K562 (cell line): ENCODE measurements at regions not wholly inside any gene's neighbourhood (a gene's known extent, or its start where the extent isn't known, plus 50 kb on each side); places are given as distances from the start of the nearest gene placed in this dataset.

ENCODE experiments used
- ATAC-seq: fragments of 200-7000 bp; cut with Tn5 transposase; 3 replicates; pipeline ENCODE4 v1.9.1; 2020; ENCODE audit warnings: moderate library complexity
- BruUV-seq: library from RNA; stranded (reverse); fragments of 400-500 nt; replicated peaks from 2 replicates; lab custom pipeline; 2021; lab: Mats Ljungman, UMichigan
- CTCF ChIA-PET: fragments of 300-600 bp; formaldehyde crosslinking; extraction: SDS; loops from one replicate; lab custom pipeline; 2021; ENCODE audit warnings: low intra/inter-chr PET ratio; lab: Yijun Ruan, JAX
- POLR2A ChIA-PET: fragments of 300-600, 350-650 bp; sonication (Branson Sonifier 250); formaldehyde crosslinking; extraction: SDS; loops from one replicate; lab custom pipeline; 2021; ENCODE audit warnings: antibody characterized with exemption, inconsistent platforms; lab: Yijun Ruan, JAX
- DNase-seq, 4 experiments: peaks; one replicate each; pipeline versions ENCODE4 v3.0.0 to v3.0.0-alpha.2; 2011 to 2018; ENCODE audit warnings: low spot score in 3 of 4, mixed read lengths in 3 of 4; ENCODE audit errors: extremely low read depth in 1 of 4
- FAIRE-seq: peaks from 2 replicates; lab custom pipeline; 2011; peaks lifted over from hg19 to GRCh38; lab: Jason Lieb, UNC
- H2AFZ ChIP-seq: 2 replicates; pipeline ENCODE4 v1.6.0; 2011; ENCODE audit warnings: low read depth, low read length, control low read depth, inconsistent platforms
- H3K27ac ChIP-seq: fragments of 200-600 bp; 3 replicates; pipeline ENCODE4 v1.8.0; 2011; ENCODE audit warnings: low read depth, mild to moderate bottlenecking, control low read depth, inconsistent platforms, low read length, moderate library complexity, mixed read lengths; ENCODE audit errors: extremely low read depth
- H3K27me3 ChIP-seq, 2 experiments: fragments of 300-600 bp in 1 of 2; 2 replicates in 1 of 2; 3 replicates in 1 of 2; pipeline versions ENCODE4 v1.6.0 to v1.8.0; 2011; ENCODE audit warnings: inconsistent platforms in 2 of 2, low read length in 2 of 2, mild to moderate bottlenecking in 1 of 2, mixed read lengths in 1 of 2, moderate library complexity in 1 of 2; ENCODE audit not compliant: control insufficient read depth in 2 of 2, insufficient read depth in 2 of 2
- H3K36me3 ChIP-seq: fragments of 300-600 bp; 3 replicates; pipeline ENCODE4 v1.8.0; 2011; ENCODE audit warnings: mild to moderate bottlenecking, low read length, inconsistent platforms; ENCODE audit not compliant: control insufficient read depth, insufficient read depth
- H3K4me1 ChIP-seq, 2 experiments: fragments of 200-600 bp in 1 of 2; replicated peaks in 1 of 2; 2 replicates in 1 of 2; 3 replicates in 1 of 2; pipeline versions ENCODE4 v1.5.1 to v1.8.0; 2011; ENCODE audit warnings: inconsistent platforms in 2 of 2, low read length in 2 of 2, mild to moderate bottlenecking in 1 of 2, mixed read lengths in 1 of 2, moderate library complexity in 1 of 2; ENCODE audit not compliant: control insufficient read depth in 2 of 2, insufficient read depth in 2 of 2
- H3K4me2 ChIP-seq: 2 replicates; pipeline ENCODE4 v1.6.1; 2011; ENCODE audit warnings: low read length, control low read depth, inconsistent platforms, mixed read lengths; ENCODE audit not compliant: insufficient read depth
- H3K4me3 ChIP-seq: fragments of 200-600 bp; sonication (generic), shearing (Covaris generic); 2 replicates; pipeline ENCODE4 v1.5.1; 2016; ENCODE audit warnings: control low read depth, inconsistent platforms
- H3K79me2 ChIP-seq: fragments of 200-600 bp; 3 replicates; pipeline ENCODE4 v1.8.0; 2011; ENCODE audit warnings: low read length, inconsistent platforms; ENCODE audit not compliant: control insufficient read depth, insufficient read depth
- H3K9ac ChIP-seq, 2 experiments: 2 replicates each; pipeline versions ENCODE4 v1.6.0 to v1.6.1; 2011; ENCODE audit warnings: low read depth in 2 of 2, low read length in 2 of 2, control low read depth in 1 of 2, inconsistent platforms in 1 of 2, mild to moderate bottlenecking in 1 of 2, mixed read lengths in 1 of 2; ENCODE audit not compliant: insufficient read depth in 1 of 2
- H3K9me1 ChIP-seq: one replicate; pipeline ENCODE4 v1.6.0; 2011; ENCODE audit warnings: inconsistent platforms, mild to moderate bottlenecking, low read length, moderate library complexity; ENCODE audit not compliant: control insufficient read depth, insufficient read depth
- H3K9me3 ChIP-seq: replicated peaks from 2 replicates; pipeline ENCODE4 v1.5.1; 2011; ENCODE audit warnings: low read depth, low read length, inconsistent platforms; ENCODE audit not compliant: control insufficient read depth, insufficient read depth
- H4K20me1 ChIP-seq: replicated peaks from 2 replicates; pipeline ENCODE4 v1.6.1; 2011; ENCODE audit warnings: low read length, inconsistent platforms, mixed read lengths; ENCODE audit not compliant: control insufficient read depth, insufficient read depth
- C11orf30 ChIP-seq: fragments of 450-650 bp; IDR thresholded peaks from 2 replicates; pipeline ENCODE4 v1.6.1; 2016; ENCODE audit warnings: low read depth, mild to moderate bottlenecking
- CBFA2T2 ChIP-seq: fragments of 450-650 bp; conservative IDR thresholded peaks from 2 replicates; pipeline ENCODE4 v1.6.1; 2017; ENCODE audit warnings: mild to moderate bottlenecking
- GTF2F1 ChIP-seq: IDR thresholded peaks from 2 replicates; pipeline ENCODE4 v1.6.1; 2011; ENCODE audit warnings: low read depth, low read length, improper control_type of control experiment
- HINFP ChIP-seq: fragments of 450-650 bp; conservative IDR thresholded peaks from 2 replicates; pipeline ENCODE4 v1.6.1; 2016; ENCODE audit warnings: missing genetic modification characterization, low read depth, mild to moderate bottlenecking, control low read depth, missing compliant biosample characterization
- MAFG ChIP-seq: fragments of 450-650 bp; conservative IDR thresholded peaks from 2 replicates; pipeline ENCODE4 v1.6.1; 2016; ENCODE audit warnings: missing genetic modification characterization, missing compliant biosample characterization
- ZNF316 ChIP-seq: fragments of 450-650 bp; IDR thresholded peaks from 2 replicates; pipeline ENCODE4 v1.6.1; 2016
- ZNF407 ChIP-seq: fragments of 450-650 bp; IDR thresholded peaks from 2 replicates; pipeline ENCODE4 v1.6.1; 2016; ENCODE audit warnings: low read depth
- WGBS: fragments of 100-300 bp; shearing (Covaris generic); methylation state at CpG from one replicate; pipeline ENCODE4 v1.1.6; 2016; ENCODE audit warnings: low coverage, mixed read lengths; ENCODE audit not compliant: insufficient coverage; ENCODE audit errors: missing lambda C conversion rate; 5-methylcytosine and 5-hydroxymethylcytosine counted together
- in situ Hi-C: fragments of 300-500 bp; cut with MboI; formaldehyde crosslinking; loops from 4 replicates; pipeline ENCODE4 v1.15.0; 2018; ENCODE audit warnings: inconsistent platforms, mixed read lengths
- intact Hi-C: fragments of 100-400 bp; cut with micrococcal nuclease; formaldehyde crosslinking; loops from 2 replicates; pipeline ENCODE4 v1.14.2; 2022

- Histone ChIP-seq H3K79me2 (no peaks in the 10 kb centered on the region), H3K9me3 (no peaks in the 10 kb centered on the region), H3K4me2 (no peak overlapping the region), H3K9me1 (no peaks in the 10 kb centered on the region), H2AFZ (no peak overlapping the region), H3K9ac (no peak overlapping the region), H3K4me3 (no peak overlapping the region), H3K27ac (no peak overlapping the region), H3K27me3 (no peaks in the 10 kb centered on the region), H3K36me3 (no peaks in the 10 kb centered on the region), H3K4me1 (no peaks in the 10 kb centered on the region), H4K20me1 (no peaks in the 10 kb centered on the region)
- no peak for TF ChIP-seq HINFP
- peak; percentile 31; the same call in 1 of the 2 replicates for TF ChIP-seq ZNF316
- no peak for TF ChIP-seq GTF2F1
- TF ChIP-seq CBFA2T2: no peak
- peak; percentile 35; the same call in 1 of the 2 replicates for TF ChIP-seq C11orf30
- TF ChIP-seq MAFG: 0 out of 2 replicates have a peak, but pooled peaks have one; percentile 25
- no peak for TF ChIP-seq ZNF407
- intact Hi-C loops (no loop called here), in situ Hi-C loops (no loop called here)
- ChIA-PET POLR2A (no interaction called here), CTCF (no interaction called here)
- FAIRE-seq (no peak), DNase-seq (no peak), ATAC-seq (no peak)
- 6% methylated on average over 1 of the region's 1 CpG for WGBS
- BruUV-seq: no TSS peak
Measured at GRCh38 chr6:81387163-81387562, 365.3 kb downstream of the TENT5A start.
